ENCODE measurements at regions not wholly inside any gene's neighbourhood (a gene's known extent, or its start where the extent isn't known, plus 50 kb on each side); places are given as distances from the start of the nearest gene placed in this dataset.

DNA sequence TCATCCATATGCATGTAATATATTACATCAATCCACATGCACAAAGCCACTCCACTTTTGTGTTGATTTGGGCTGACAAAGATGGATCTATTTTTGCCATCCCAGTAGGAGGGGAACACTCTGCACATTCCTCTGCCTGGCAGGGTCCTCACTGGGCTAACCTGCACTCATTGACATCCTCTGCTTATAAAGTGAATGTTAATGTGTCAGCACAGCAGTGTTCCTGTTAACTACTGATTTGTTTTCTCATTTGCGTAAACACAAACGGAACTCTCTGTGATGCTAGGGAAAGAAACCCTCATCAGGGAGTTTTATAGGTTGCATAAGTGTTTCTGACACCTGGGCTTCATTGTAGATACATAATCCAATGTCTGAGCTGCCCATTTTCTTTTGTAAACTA lies 826.0 kb downstream of the RAB28 start:
- Histone ChIP-seq H3K4me3 (no peak overlapping the region), H3K27ac (no peak overlapping the region)
- DNase-seq (ENCODE audit: low spot score) = no peak
- TF ChIP-seq, protein P1, sequence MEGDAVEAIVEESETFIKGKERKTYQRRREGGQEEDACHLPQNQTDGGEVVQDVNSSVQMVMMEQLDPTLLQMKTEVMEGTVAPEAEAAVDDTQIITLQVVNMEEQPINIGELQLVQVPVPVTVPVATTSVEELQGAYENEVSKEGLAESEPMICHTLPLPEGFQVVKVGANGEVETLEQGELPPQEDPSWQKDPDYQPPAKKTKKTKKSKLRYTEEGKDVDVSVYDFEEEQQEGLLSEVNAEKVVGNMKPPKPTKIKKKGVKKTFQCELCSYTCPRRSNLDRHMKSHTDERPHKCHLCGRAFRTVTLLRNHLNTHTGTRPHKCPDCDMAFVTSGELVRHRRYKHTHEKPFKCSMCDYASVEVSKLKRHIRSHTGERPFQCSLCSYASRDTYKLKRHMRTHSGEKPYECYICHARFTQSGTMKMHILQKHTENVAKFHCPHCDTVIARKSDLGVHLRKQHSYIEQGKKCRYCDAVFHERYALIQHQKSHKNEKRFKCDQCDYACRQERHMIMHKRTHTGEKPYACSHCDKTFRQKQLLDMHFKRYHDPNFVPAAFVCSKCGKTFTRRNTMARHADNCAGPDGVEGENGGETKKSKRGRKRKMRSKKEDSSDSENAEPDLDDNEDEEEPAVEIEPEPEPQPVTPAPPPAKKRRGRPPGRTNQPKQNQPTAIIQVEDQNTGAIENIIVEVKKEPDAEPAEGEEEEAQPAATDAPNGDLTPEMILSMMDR (IDR thresholded peaks at IDR 0.05) = no peak

DNA sequence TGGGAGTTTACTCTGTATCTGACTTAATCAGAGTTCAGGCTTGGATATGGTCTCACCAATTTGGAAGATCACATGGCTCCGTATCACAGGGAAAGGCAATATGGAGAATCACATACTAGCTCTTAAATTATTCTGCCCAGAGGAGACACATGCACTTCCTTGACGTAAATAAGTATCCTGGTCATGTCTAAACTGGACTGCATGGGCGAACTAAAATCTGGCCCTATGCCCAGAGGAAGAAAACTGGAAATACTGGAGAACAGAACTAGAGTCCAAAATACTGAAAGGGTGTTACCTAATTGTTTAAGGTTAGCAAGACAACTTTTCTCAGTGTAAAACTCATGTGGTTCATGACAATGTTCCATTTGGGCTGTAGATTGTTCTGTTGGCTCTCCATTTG lies 832.3 kb downstream of the RAB28 start:
- DNase-seq (ENCODE audit: low spot score) = no peak
- no peak overlapping the region for H3K27ac ChIP-seq
- TF ChIP-seq, protein P1 (IDR thresholded peaks at IDR 0.05) = no peak
- H3K4me3 ChIP-seq = no peak overlapping the region

DNA sequence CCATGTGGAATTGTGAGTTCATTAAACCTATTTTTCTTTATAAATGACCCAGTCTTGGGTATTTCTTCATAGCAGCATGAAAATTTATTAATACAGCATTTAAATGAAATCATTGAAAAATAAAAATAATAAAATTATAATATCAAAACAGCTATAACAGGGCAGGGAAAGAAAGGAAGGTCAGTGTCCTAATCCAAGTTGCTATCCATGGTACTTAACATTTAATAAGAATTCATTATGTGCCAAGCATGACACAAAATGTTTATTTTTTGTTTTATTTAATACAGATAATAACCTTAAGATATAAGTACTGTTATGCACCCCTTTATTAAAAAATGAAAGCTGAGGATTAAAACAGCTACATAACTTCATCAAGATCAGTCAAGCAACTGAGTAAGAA lies 838.4 kb downstream of the RAB28 start:
- no peak for DNase-seq (ENCODE audit: low spot score)
- H3K4me3 ChIP-seq = no peak overlapping the region

DNA sequence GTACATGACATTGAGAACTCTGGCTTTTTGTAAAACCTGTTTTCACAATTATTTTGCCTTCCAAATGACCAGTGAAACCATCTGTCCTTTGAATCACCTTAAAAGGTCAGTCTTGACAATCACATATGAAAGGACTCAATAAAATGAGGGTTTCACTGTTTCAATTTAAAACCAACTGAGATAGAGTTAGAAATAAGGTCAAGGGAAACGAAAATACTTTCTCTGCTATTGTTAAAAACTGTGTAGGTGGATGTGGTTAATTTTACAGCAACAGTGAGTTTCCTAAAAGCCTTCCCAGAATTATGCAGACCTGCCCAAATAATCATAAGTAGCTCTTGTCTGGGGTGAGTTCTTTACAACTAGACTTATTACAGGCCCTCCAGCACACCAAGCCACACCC lies 839.9 kb downstream of the RAB28 start:
- H3K27ac ChIP-seq = no peak overlapping the region
- TF ChIP-seq, protein P1 (IDR thresholded peaks at IDR 0.05) = no peak
- H3K4me3 ChIP-seq = no peak overlapping the region
- no peak for DNase-seq (ENCODE audit: low spot score)

More for the DNA sequence above, 838.4 kb downstream of the RAB28 start:
- no peak overlapping the region for H3K27ac ChIP-seq
- TF ChIP-seq, protein P1 (IDR thresholded peaks at IDR 0.05) = no peak

DNA sequence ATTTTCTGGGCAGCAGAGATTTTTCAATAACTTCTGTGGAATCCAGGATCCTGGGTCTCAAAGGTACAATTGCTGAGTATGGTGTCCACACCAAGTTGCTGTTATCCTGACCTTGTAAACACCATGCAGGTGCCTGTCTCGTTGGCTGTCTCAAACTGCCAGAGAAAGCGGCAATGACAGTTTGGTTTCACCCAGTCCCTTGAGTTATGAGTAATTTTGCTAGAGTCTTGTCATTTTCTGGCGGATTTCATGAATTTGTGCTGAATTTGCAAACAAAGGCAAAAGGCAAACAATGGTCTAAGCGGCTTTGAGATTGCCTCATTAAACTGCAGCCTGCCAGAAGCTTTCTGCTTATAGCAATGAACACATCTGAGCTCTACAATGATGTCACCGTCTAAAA lies 847.9 kb downstream of the RAB28 start:
- DNase-seq (ENCODE audit: low spot score) = no peak
- no peak overlapping the region for H3K27ac ChIP-seq
- no peak overlapping the region for H3K4me3 ChIP-seq
- TF ChIP-seq, protein P1 (IDR thresholded peaks at IDR 0.05) = no peak

DNA sequence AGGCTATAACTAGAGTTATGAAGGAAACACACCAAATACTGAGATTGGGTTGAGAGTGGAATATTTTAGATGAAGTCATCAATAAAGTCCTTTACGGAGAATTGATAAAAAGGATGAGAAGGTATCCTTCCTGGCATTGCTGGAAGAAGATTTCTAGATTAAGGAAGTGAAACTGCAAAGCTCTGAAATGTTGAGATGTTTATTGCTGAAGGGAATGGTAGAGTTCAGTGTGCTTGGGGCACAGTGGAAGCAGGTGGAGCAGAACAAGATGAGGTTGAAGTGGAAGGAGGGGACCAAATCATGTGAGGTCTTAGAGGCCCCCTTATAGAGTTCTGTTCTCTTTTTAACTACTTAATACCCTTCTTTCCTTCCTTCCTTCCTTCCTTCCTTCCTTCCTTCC lies 848.5 kb downstream of the RAB28 start:
- TF ChIP-seq, protein P1 (IDR thresholded peaks at IDR 0.05) = no peak
- Histone ChIP-seq H3K27ac (no peak overlapping the region), H3K4me3 (no peak overlapping the region)
- DNase-seq (ENCODE audit: low spot score) = no peak

DNA sequence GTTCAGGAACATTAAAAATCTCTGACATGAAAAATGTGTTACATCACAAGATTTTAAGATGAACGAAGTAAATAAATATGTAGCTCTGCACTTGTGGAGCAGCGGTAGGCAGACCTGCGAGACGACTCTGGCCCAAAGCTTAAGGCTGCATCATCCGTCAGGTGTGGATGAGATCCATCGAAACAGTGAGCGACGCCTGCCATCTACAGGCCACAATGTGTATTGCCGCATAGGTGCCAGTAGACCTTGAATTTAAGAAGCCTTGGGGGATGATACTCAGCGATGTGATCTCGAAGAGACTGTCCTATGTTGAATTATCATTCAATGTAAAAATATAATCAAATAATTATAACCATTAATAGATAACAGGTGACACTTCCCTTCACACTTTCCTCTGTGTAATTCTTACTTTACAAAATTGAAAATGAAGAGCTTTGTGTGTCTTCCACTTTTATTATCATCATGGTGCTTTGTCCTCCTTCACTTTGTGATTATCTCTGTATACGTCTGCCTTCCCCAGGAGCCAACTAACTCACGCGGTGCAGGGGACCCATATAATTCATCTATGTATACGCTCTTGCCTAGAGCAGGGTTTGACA lies 851.0 kb downstream of the RAB28 start:
- H3K4me3 ChIP-seq = no peak overlapping the region
- no peak for DNase-seq (ENCODE audit: low spot score)
- TF ChIP-seq, protein P1 (IDR thresholded peaks at IDR 0.05) = peak; percentile 71

More for the DNA sequence above, 851.0 kb downstream of the RAB28 start:
- no peak overlapping the region for H3K27ac ChIP-seq
